ENCODE measurements at regions not wholly inside any gene's neighbourhood (a gene's known extent, or its start where the extent isn't known, plus 50 kb on each side); places are given as distances from the start of the nearest gene placed in this dataset.
"Not testable (repeated sequence)": the region's sequence is repeated elsewhere in the genome, so short reads cannot be mapped to it uniquely, and the experiment has no call there.

- DNase-seq = no peak
These were observed 885.8 kb downstream of the KCNJ2 start for GRCh38 chr17:71055128-71055527.

- DNase-seq = no peak
These were observed 888.1 kb downstream of the KCNJ2 start for GRCh38 chr17:71057448-71057847.

DNA sequence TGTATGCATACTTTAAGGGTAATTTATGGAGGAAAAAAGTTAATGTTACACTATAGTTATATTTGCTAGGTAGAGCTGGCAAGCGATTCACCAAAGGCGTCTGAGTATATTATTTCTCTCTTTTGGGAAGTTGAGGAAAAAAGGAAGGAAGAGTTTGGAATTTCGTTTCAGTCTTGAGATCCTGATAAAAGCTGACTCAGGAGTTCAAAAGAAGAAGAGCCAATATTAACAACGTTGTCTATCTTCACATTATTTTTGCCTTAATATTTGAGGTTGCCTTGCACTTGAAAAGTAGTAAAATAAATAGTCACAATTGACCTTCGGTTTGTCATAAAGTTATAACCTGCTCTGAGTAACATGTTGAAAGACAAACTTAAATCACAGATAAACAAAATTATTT is 888.6 kb downstream of the KCNJ2 start:
- DNase-seq = no peak

DNA sequence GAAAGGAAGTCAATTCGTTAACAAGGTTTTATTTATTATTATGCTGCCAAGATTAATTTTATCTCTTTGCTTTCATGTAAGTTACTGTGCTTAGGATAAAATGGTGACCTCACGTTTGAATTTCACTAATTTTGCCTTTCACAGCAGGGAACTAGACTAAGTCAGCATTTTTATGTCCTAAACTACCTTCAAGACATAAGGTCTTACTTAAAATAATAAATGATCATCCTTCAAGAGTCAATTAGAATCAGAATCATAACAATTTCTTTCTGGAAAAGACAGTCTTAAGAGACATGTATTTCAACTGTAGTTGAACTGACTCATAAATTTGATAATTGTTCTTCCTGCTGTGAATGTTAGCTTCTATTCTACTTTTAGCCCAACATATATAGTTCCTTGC is 893.8 kb downstream of the KCNJ2 start:
- no peak for DNase-seq

DNA sequence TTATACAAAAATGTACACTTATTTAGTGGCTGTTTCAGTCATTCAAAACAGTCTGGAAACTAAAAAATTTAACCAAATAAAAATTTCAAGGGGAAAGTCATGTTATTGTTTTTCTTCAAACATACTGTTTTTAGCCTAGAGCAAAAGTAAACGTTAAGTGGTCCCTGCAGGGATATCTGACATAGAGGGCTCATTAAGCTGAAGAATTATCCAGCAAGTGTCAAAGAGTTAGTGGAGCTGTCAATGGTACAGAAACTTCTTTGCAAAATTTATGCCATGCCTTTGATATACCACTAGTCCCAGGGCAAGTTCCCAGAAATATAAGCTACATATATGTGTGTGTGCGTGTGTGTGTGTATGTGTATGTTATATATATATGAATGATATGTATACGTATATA is 894.2 kb downstream of the KCNJ2 start:
- DNase-seq = no peak

DNA sequence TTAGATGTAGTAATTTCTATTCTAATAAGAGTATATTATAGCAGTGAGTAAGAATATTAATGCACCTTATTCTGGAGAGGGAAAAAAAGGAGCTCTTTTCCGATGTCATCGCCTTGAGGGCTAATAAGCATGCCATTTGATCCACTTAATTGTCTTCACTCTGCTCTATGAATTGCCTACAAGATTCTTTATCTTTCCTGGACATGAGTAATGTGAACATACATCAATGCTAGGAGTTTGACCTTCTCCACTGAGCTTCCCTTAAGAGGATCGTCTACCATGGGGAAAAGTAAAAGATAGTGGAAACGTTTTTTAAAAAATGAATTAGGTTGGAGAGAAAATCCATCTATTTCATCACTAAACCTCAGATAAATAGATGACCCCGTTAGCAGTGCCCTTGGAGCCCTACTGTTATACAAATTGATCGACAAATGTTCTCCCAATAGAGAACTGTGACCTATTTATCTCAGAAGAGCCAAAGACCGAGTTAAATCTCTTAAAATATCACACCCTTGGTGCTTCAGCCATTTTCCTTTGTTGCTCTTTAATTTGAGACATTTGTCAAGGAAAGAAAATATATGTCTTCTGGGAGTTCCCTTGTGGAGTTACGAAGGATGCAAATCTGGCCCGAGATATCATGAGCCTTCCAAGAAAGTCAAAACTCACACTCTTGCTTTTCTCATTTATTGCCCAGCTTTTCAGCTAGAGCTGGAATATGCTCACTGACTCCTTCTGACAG is 898.5 kb downstream of the KCNJ2 start:
- DNase-seq = no peak

- DNase-seq = no peak
These were observed 899.0 kb downstream of the KCNJ2 start for GRCh38 chr17:71068408-71068750.

DNA sequence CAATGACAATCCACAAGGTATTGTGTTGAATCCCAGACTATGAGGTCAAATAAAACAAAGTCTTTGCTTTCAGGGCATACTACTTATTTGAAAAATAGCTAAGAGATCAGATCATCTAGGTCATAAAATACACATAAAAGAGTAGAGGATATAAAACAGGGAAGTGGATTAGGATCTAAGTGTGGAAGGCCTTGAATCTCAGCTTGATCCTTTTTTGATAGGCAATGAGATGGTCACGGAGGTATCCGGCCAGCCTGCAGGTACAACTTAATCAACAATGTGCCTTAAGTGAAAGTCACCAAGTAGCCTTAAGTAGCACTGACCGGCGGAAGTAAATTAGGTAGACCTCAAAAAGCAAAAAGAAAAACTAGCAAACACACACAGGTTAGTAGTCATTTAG is 901.7 kb downstream of the KCNJ2 start:
- DNase-seq = no peak

DNA sequence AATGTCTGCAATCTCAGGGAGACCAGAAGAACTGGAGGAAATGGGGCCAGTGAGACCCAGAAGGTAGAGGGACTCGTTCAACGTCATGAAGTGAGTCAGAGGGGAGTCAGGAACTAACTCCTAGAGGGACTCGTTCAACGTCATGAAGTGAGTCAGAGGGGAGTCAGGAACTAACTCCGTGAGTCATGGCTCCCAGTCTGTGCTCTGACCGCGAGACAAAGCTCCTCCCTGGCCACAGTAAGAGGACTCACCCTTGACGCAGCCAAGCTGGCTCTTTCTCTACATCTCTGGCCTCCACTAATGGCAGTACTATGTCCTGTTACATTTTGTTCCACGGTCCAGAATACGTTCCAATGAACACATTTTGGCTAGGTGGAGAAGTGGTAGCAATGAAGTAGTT is 902.5 kb downstream of the KCNJ2 start:
- DNase-seq = no peak

DNA sequence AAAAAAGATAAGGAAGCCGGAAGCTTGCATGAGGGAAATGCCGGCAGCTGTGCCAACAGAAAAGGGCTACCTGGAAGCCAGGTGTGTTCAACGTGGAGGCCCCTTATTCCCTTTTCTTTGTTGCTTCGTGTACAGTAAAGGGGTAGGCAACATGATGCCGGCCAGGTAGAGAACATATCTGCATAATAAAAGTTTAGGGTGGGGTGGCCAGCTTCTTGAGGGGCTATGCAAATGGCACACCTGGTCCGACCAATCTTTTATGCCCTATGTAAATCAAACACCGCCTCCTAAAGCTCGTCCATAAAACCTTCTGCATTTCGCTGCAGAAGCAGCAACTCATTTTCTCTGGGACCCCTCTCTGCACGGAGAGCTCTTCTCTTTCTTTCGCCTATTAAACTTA is 911.6 kb downstream of the KCNJ2 start:
- DNase-seq = no peak

DNA sequence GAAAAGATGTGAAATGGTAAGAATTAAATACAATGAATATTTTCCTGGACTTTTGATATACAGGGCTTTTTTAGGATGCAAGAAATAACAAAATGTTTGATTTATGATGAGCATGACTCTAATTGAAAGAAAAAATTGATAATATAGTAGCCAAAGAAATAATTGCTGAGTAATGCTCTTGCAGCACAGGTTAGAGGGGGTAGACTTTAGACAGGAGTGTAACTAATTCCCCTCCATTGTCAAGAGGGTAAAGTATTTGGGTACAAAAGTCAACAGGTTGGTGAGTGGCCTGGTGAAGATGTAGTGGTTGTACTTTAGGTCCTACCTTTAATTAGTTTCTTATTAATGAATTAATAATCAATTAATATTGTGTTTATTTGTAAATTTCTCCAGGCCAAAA is 912.3 kb downstream of the KCNJ2 start:
- DNase-seq = no peak

GRCh38 chr17:71084219-71084618 is 914.9 kb downstream of the KCNJ2 start:
- no peak for DNase-seq

- DNase-seq = no peak
These were observed 915.5 kb downstream of the KCNJ2 start for GRCh38 chr17:71084838-71085237.

DNA sequence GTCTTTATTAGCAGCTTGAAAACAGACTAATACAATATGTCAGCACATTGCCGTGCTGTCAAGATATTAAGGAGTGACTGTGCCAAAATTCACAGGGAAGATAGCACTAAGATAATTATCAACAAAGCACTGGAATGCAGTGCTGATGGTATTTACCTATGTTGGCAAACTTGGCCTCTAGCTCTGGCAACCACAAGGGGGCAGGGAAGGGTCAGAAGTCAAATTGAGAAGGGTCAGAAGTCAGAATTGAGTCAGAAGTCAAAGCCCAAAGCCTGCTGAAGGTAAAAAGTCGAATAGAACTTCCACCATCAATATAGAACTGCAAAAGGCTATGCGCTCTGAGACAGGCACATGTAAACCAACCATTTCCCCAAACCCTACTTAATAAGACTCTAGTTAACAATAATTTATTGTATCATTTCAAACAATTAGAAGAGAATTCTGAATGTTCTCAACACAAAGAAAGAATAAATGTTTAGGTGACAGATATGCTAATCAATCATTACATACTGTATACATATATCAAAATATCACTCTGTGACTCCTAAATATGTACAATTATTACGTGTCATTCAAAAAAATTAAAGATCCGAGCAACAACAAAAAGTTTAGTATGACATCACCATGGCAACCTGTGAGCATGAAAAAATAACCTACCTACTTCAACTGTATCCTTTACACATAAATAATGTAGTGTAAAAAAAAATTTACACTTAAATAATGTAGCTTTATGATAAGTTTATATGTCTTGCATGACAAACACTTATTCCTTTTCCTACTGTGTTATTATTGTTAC is 916.1 kb downstream of the KCNJ2 start:
- no peak for DNase-seq

DNA sequence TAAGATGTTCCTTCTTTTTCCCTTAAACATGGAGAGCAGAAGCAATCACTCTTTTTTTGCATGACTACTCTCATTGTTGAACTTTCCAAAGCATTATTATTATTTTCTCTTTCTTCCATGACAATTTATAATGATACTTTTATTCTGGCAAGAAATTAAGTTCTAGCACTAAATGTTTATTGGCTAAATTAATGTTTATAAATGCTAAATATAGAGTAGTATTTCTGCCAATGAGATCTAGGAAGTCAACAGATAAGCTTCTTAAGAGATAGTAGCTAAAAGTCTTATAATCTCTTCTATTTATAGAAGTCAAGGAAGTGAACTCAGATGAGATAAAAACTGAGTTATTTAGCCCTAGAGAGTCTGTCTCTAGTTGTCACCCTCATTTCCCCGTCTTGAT is 920.1 kb downstream of the KCNJ2 start:
- no peak for DNase-seq

GRCh38 chr17:71098071-71098470 is 928.7 kb downstream of the KCNJ2 start:
- DNase-seq = no peak

- DNase-seq = no peak
These were observed 929.8 kb downstream of the KCNJ2 start for GRCh38 chr17:71099003-71099714.

DNA sequence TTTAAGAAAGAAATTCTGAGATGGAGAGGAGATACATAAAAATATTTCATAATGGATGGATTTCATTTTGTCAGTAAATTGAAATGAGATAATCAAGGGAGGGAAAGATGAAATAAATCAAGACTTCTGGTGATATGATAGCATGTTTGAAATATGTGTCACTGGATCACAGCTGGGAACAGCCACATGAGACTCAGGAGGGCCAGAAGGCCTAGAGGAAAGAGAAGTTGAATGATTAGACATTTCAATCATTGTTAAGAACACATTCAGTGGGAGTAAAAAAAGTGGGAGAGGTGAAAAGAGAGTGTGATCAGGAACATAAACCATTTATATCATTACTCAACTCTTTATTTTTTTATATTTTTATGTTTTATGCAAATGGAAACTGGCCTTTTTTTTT is 933.4 kb downstream of the KCNJ2 start:
- DNase-seq = no peak

DNA sequence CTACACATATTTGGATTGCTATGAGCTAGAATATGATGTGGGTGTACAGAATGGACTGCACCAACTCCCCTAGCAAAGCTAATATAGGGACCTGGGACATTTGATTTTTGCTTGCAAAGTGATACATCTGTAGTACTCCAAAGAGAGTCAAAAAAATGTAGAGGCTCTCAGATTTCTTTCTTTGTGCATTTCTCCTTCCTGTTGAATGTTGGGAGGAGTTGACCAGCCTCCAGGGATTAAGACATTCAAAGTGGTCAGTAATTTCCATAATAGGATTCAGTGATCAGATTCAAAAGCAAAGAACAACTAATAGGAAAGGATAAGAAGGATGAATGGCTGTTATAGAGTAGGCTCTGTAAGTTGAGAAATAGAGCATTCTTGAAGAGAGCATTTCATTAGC is 934.9 kb downstream of the KCNJ2 start:
- DNase-seq = no peak

GRCh38 chr17:71106056-71106455 is 936.7 kb downstream of the KCNJ2 start:
- DNase-seq = not testable (repeated sequence)

- DNase-seq = no peak
These were observed 937.8 kb downstream of the KCNJ2 start for GRCh38 chr17:71107136-71107535.

GRCh38 chr17:71109697-71110096 is 940.4 kb downstream of the KCNJ2 start:
- no peak for DNase-seq

- DNase-seq = no peak
These were observed 941.0 kb downstream of the KCNJ2 start for GRCh38 chr17:71110326-71110725.

DNA sequence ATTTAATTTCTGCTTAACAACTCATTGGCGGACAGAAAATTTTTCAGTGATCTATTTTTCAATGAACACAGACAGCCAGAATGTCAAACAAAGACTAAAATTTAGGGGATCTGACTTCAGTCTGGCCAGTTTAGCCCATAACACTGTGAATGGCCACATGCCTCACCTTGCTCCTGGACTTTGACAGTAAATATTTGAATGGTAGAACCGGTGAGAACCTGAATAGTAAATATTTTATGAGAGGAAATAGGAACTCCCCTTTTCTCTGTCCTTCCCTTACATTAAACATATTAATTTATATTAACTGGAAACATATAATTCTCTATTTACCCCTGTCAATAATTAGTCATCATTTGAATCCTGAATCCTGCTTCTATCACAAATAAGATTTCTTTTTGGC is 942.1 kb downstream of the KCNJ2 start:
- DNase-seq = no peak

Data from stimulated activated CD8-positive, alpha-beta memory T cell treated with anti-CD3 and anti-CD28 coated beads, Interleukin-4, amount 100 ng/mL, for 48 hours (primary cell).